GM18951 (cell line): ENCODE measurements at regions not wholly inside any gene's neighbourhood (a gene's known extent, or its start where the extent isn't known, plus 50 kb on each side); places are given as distances from the start of the nearest gene placed in this dataset.

Experiments used
- POLR2A ChIP-seq: IDR thresholded peaks from 4 replicates; pipeline ENCODE4 v1.6.1; 2011; ENCODE audit warnings: mild to moderate bottlenecking; ENCODE audit not compliant: insufficient read length, insufficient read depth; ENCODE audit errors: extremely low read depth
- in situ Hi-C: fragments of 300-500 bp; cut with MboI; formaldehyde crosslinking; loops from one replicate; pipeline ENCODE4 v1.12.0; 2022; ENCODE audit warnings: low sequenced_read_pairs, mixed read lengths, inconsistent platforms; ENCODE audit not compliant: unreplicated experiment

- in situ Hi-C loops = no loop called here
- TF ChIP-seq POLR2A = no peak
These were observed 362.9 kb upstream of the ZNF608 start for GRCh38 chr5:125109293-125109692.

- TF ChIP-seq POLR2A = no peak
- in situ Hi-C loops = no loop called here
These were observed 363.4 kb upstream of the ZNF608 start for GRCh38 chr5:125109816-125110215.

GRCh38 chr5:125112196-125112595 is 365.8 kb upstream of the ZNF608 start:
- in situ Hi-C loops = no loop called here
- no peak for TF ChIP-seq POLR2A

GRCh38 chr5:125113328-125113727 is 366.9 kb upstream of the ZNF608 start:
- in situ Hi-C loops = no loop called here
- no peak for TF ChIP-seq POLR2A

GRCh38 chr5:125115195-125115525 is 368.7 kb upstream of the ZNF608 start:
- TF ChIP-seq POLR2A = no peak
- in situ Hi-C loops = no loop called here

GRCh38 chr5:125117566-125117965 is 371.1 kb upstream of the ZNF608 start:
- in situ Hi-C loops = no loop called here
- no peak for TF ChIP-seq POLR2A

- in situ Hi-C loops = no loop called here
- TF ChIP-seq POLR2A = no peak
These were observed 373.6 kb upstream of the ZNF608 start for GRCh38 chr5:125120012-125120411.

- in situ Hi-C loops = no loop called here
- TF ChIP-seq POLR2A = no peak
These were observed 378.8 kb upstream of the ZNF608 start for GRCh38 chr5:125125031-125125823.

GRCh38 chr5:125126050-125126449 is 379.6 kb upstream of the ZNF608 start:
- TF ChIP-seq POLR2A = no peak
- in situ Hi-C loops = no loop called here

- in situ Hi-C loops = no loop called here
- TF ChIP-seq POLR2A = no peak
These were observed 382.8 kb upstream of the ZNF608 start for GRCh38 chr5:125129151-125129806.

- in situ Hi-C loops = no loop called here
- no peak for TF ChIP-seq POLR2A
These were observed 384.2 kb upstream of the ZNF608 start for GRCh38 chr5:125130591-125130990.

- in situ Hi-C loops = no loop called here
- no peak for TF ChIP-seq POLR2A
These were observed 388.0 kb upstream of the ZNF608 start for GRCh38 chr5:125134216-125135081.

- in situ Hi-C loops = no loop called here
These were observed 391.1 kb upstream of the ZNF608 start for GRCh38 chr5:125137535-125137934.

GRCh38 chr5:125138266-125138665 is 391.8 kb upstream of the ZNF608 start:
- in situ Hi-C loops = no loop called here

More at GRCh38 chr5:125137535-125137934, 391.1 kb upstream of the ZNF608 start:
- no peak for TF ChIP-seq POLR2A

GRCh38 chr5:125139590-125139989 is 393.2 kb upstream of the ZNF608 start:
- in situ Hi-C loops = no loop called here
- no peak for TF ChIP-seq POLR2A

More at GRCh38 chr5:125138266-125138665, 391.8 kb upstream of the ZNF608 start:
- no peak for TF ChIP-seq POLR2A
